ENCODE measurements at regions not wholly inside any gene's neighbourhood (a gene's known extent, or its start where the extent isn't known, plus 50 kb on each side); places are given as distances from the start of the nearest gene placed in this dataset.

DNA sequence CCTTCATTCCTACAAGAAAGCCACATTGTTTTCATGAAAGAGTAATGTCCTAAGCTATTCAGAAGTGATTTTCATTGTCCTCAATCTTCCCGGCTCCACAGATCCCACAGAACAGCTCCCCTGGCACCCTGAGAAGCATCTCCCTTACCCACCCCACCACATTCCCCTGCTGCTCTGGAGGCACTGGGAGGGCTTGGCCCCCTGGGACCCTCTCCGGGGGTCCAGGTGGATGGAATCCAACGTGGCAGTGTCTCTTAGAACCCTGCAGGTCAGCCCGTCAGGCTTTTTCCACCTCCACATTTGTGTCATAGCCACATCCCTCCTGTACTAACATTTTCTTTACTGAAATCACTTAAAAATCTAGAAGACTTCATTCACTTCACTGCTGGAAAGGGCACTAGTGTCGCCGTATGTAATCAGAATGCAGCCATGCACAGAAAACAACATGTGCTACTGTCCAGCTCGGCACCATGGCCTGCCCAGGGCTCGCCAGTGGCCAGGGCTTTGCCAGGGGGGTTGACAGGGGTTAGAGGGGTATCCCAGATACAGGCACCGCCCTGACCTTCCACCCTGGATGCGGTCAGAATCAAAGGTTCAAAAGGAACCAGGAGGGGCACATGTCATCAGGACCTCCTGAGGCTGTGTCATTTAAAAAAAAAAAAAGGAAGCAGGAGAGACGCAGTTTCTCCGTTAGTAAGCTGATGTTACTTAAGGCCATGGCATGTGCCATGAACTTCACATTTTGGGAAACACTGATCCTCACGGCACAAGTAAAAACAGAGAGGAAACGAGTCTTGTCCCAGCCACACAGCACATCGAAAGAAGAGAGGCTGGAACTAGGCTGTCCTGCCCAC lies 106.3 kb downstream of the LSM3 start:
- H3K4me1 ChIP-seq, result peaks cover 0 to 10% (median 0%) of the 10 kb centered on the region in 3 donors

GRCh38 chr3:14285548-14285925 lies 106.9 kb downstream of the LSM3 start:
- no peak for DNase-seq
- Histone ChIP-seq H3K27ac (no peak overlapping the region), H3K27me3 (peaks cover 0 to 7% (median 0%) of the 10 kb centered on the region in 4 donors), H3K9me3 (no peaks in the 10 kb centered on the region), H3K36me3 (no peaks in the 10 kb centered on the region), H3K4me3 (no peak overlapping the region), H3K4me1 (peaks cover 0 to 16% (median 0%) of the 10 kb centered on the region in 3 donors)
- 67% methylated on average over 4 of the region's 4 CpGs; no CpG with 5 or more reads in 1 of the 2 donors for WGBS, 2 donors
- intact Hi-C loops (cut with DNase I), result no loop called here
- TF ChIP-seq POLR2A (IDR thresholded peaks at IDR 0.05) (no peak), CTCF (IDR thresholded peaks at IDR 0.05) (no peak)

More for the DNA sequence above, 106.3 kb downstream of the LSM3 start:
- no peak for DNase-seq
- Histone ChIP-seq H3K36me3 (no peaks in the 10 kb centered on the region), H3K4me3 (no peak overlapping the region), H3K27me3 (peaks cover 0 to 7% (median 0%) of the 10 kb centered on the region in 4 donors), H3K27ac (no peak overlapping the region), H3K9me3 (no peaks in the 10 kb centered on the region)
- WGBS, 2 donors, result 82 to 84% methylated on average over 13 to 15 of the region's 15 CpGs
- TF ChIP-seq POLR2A (IDR thresholded peaks at IDR 0.05), result no peak
- intact Hi-C loops (cut with DNase I), result no loop called here

GRCh38 chr3:14286887-14287500 lies 108.4 kb downstream of the LSM3 start:
- Histone ChIP-seq H3K27me3 (peaks cover 0 to 7% (median 0%) of the 10 kb centered on the region in 4 donors), H3K27ac (no peak overlapping the region), H3K9me3 (no peaks in the 10 kb centered on the region), H3K4me3 (no peak overlapping the region), H3K4me1 (peaks cover 0 to 19% (median 0%) of the 10 kb centered on the region in 3 donors), H3K36me3 (no peaks in the 10 kb centered on the region)
- 57 to 71% methylated on average over 4 to 6 of the region's 7 CpGs for WGBS, 2 donors
- TF ChIP-seq CTCF (IDR thresholded peaks at IDR 0.05), result no peak
- TF ChIP-seq POLR2A (IDR thresholded peaks at IDR 0.05), result no peak
- intact Hi-C loops (cut with DNase I), result no loop called here
- no peak for DNase-seq

DNA sequence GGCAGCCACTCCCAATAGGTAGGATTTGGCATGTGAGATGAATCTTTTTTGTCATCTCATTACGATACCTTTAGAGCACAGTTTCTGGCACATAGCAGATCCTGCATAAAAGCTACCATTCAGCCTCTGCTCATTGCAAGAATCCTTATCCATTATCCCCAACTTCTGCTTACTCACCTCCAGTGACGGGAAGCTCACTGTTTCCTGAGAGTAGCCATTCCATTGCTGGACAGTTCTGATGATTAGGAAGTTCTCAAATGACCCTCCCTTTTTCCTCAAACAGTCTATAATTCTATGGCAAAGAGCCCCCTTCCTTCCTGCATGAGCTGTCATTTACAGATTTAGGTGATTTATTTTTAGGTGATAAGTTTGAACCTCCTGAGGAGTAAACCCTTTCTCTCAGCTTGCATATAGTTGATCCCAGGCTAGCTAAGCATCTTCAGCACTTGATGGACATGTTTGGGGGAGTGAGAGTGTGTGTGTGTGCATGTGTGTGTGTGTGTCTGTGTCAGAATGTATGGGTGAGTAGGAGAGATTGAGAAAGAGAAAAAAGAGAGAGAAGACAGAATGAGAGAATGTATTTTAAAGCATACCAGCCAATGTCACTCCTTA lies 109.7 kb downstream of the LSM3 start:
- no peaks in the 10 kb centered on the region for H3K9me3 ChIP-seq
- H3K4me1 ChIP-seq, result peaks cover 0 to 19% (median 0%) of the 10 kb centered on the region in 3 donors
- H3K36me3 ChIP-seq, result no peaks in the 10 kb centered on the region
- DNase-seq, result no peak
- WGBS, 2 donors, result 74 to 76% methylated on average over 2 of the region's 2 CpGs
- H3K27me3 ChIP-seq, result peaks cover 0 to 4% (median 0%) of the 10 kb centered on the region in 4 donors
- no peak overlapping the region for H3K4me3 ChIP-seq
- TF ChIP-seq POLR2A (IDR thresholded peaks at IDR 0.05) (no peak), CTCF (IDR thresholded peaks at IDR 0.05) (no peak)
- intact Hi-C loops (cut with DNase I), result no loop called here
- no peak overlapping the region for H3K27ac ChIP-seq

DNA sequence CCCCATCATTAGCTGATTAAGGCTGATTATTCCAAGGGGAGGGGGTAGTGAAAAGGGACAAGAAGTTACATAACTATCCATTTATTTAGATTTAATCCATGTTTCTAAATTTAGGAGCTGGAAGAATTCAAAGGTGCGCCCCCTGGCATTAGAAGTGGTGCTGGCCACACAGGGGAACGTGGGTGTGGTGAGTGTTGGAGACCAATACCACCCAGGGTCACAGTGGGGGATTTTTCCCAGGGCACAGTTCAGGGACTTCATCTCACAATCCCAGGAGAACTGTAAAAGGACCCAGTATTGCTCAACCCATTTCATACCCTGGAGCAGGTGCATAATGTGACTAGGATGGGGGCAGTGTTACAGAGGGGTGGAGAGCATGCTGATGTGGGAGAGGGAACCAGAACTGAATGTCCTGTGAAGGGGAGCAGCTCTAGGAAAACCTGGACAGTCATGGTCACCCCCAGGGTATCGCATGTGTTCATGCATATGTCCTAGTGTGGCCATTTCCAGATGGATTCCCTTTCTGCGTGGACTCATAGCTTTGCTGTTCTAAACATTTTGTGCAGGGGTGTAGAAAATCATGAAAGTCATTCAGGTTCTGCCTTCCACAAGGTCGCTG lies 110.3 kb downstream of the LSM3 start:
- Histone ChIP-seq H3K27ac (no peak overlapping the region), H3K9me3 (no peaks in the 10 kb centered on the region), H3K27me3 (peaks cover 0 to 3% (median 0%) of the 10 kb centered on the region in 4 donors), H3K4me1 (peaks cover 0 to 19% (median 0%) of the 10 kb centered on the region in 3 donors), H3K36me3 (no peaks in the 10 kb centered on the region), H3K4me3 (no peak overlapping the region)
- intact Hi-C loops (cut with DNase I), result no loop called here
- no peak for DNase-seq
- 55 to 68% methylated on average over 4 to 5 of the region's 5 CpGs for WGBS, 2 donors
- TF ChIP-seq CTCF (IDR thresholded peaks at IDR 0.05), result no peak
- no peak for TF ChIP-seq POLR2A (IDR thresholded peaks at IDR 0.05)
